Right cardiac atrium (tissue), 5 donors: ENCODE measurements at regions not wholly inside any gene's neighbourhood (a gene's known extent, or its start where the extent isn't known, plus 50 kb on each side); places are given as distances from the start of the nearest gene placed in this dataset.
"Not testable (repeated sequence)": the region's sequence is repeated elsewhere in the genome, so short reads cannot be mapped to it uniquely, and the experiment has no call there.

Source experiments
- ATAC-seq, 2 donors: fragments of 200-7000 bp; cut with Tn5 transposase; one replicate each; pipeline versions ENCODE4 v1.8.0 to v1.9.1; 2020; ENCODE audit warnings: moderate library complexity in 2 of 2, mild to moderate bottlenecking in 1 of 2
- DNase-seq, 3 donors: peaks; one replicate each; pipeline ENCODE4 v3.0.0-alpha.2; 2020
- H3K27ac ChIP-seq: one replicate; pipeline ENCODE4 v1.5.1; 2013; ENCODE audit warnings: mild to moderate bottlenecking, low read length, control low read depth, moderate library complexity
- H3K27me3 ChIP-seq: one replicate; pipeline ENCODE4 v1.6.1; 2013; ENCODE audit not compliant: control insufficient read depth, insufficient read depth
- H3K4me1 ChIP-seq: one replicate; pipeline ENCODE4 v1.6.1; 2013; ENCODE audit warnings: low read length; ENCODE audit not compliant: control insufficient read depth, insufficient read depth
- H3K4me3 ChIP-seq: one replicate; pipeline ENCODE4 v1.5.1; 2013; ENCODE audit warnings: low read length, control low read depth
- H3K9me3 ChIP-seq: one replicate; pipeline ENCODE4 v1.6.1; 2013; ENCODE audit warnings: low read length; ENCODE audit not compliant: control insufficient read depth
- WGBS: extraction: QIAGEN DNeasy Blood & Tissue Kit; methylation state at CpG from one replicate; pipeline ENCODE4 v1.1.7; 2013; 5-methylcytosine and 5-hydroxymethylcytosine counted together
- intact Hi-C, 4 donors: fragments of 100-400 bp; cut with DNase I; formaldehyde crosslinking; loops; one replicate each; pipeline versions ENCODE4 v1.11.0 to v1.14.0; 2022 to 2023
- donor health status: healthy with polysubstance abuse.
- donor health status: DM: no; HTN: yes; CAD: no.
- donor health status: DM: no; HTN: no; CAD: no.
- donor health status: DM: no; HTN: yes; CAD: no; lungs with severe emphysema.
- donor health status: DM: yes; HTN: yes; CAD: no.

DNA sequence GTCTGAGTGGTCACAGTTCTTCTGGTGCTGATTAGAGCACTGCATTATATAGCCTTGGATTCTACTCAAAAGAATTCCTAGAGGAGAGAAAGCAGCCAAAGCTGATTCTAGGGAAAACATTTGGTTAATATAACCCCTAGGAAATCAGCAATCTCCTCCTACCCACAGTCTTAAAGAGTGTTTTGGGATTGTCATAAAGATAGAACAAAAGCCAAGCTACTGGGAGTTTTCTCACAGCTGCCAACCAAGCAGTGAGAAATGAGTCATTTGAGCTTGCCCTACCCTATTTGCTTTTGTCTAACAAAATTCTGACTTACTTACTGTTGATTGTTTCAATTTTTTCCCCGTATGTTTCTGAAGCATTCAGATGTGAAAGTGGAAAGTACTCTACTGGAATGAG is 469.3 kb downstream of the PLCL1 start:
- Histone ChIP-seq H3K27me3 (no peaks in the 10 kb centered on the region), H3K4me3 (no peak overlapping the region), H3K4me1 (no peaks in the 10 kb centered on the region), H3K9me3 (no peaks in the 10 kb centered on the region), H3K27ac (no peak overlapping the region)
- DNase-seq = no peak
- 37% methylated on average over 1 of the region's 1 CpG for WGBS
- intact Hi-C loops = no loop called here
- no peak for ATAC-seq

DNA sequence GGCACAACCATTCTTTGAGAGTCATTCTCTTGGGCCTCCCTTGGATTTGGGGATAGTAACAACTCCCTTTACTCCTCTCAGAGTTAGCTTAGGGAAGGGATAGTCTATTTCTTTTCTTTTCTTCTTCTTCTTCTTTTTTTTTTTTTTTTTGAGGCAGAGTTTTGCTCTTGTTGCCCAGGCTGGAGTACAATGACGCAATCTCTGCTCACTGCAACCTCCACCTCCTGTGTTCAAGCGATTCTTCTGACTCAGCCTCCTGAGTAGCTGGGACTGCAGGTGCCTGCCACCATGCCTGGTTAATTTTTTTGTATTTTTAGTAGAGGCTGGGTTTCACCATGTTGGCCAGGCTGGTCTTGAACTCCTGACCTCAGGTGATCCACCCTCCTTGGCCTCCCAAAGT is 465.8 kb downstream of the PLCL1 start:
- H3K4me3 ChIP-seq, ATAC-seq, H3K4me1 ChIP-seq, H3K9me3 ChIP-seq, H3K27me3 ChIP-seq, intact Hi-C loops, DNase-seq, H3K27ac ChIP-seq: not testable (repeated sequence)
- WGBS = 93% methylated on average over 2 of the region's 2 CpGs

DNA sequence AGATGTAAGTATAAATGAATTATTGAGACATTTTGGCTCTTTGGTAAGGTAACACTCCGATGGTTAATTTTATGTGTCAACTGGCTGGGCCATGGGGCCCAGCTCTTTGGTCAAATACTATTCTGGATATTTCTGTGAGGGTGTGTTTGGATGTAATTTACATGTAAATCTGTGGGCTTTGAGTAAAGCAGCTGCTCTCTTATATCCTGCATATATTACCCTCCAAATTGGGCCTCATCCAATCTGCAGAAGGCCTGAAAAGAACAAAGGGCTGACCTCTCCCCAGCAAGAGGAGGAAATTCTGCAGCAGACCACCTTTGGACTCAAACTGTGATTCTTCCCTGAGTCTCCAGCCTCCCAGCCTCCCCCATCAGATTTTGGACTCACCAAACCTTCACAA is 464.1 kb downstream of the PLCL1 start:
- DNase-seq = no peak
- ATAC-seq = no peak
- H3K9me3 ChIP-seq = no peaks in the 10 kb centered on the region
- no peak overlapping the region for H3K4me3 ChIP-seq
- H3K27ac ChIP-seq = no peak overlapping the region
- H3K4me1 ChIP-seq = no peaks in the 10 kb centered on the region
- no peaks in the 10 kb centered on the region for H3K27me3 ChIP-seq
- intact Hi-C loops = no loop called here
- 89% methylated on average over 1 of the region's 1 CpG for WGBS

DNA sequence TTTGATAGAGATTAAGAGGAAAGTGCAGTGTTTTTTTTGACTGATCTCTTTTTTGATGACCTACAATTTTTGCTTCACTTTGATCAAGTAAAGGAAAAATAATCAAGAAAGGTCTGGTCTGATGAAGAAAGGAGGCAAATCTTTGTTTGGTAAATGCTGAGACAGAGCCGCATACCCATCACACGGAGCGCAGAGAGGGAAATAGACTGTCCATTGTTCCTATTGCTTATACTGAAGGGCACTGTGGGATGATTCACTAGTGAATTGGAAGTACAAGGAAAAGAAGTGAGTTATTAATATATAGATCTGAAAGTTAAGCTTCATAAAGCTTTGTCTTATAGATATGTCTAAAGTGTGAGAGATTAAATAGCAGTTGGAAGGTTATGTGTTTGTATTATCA is 455.1 kb downstream of the PLCL1 start:
- Histone ChIP-seq H3K9me3 (no peaks in the 10 kb centered on the region), H3K27ac (no peak overlapping the region), H3K4me3 (no peak overlapping the region), H3K4me1 (no peaks in the 10 kb centered on the region), H3K27me3 (no peaks in the 10 kb centered on the region)
- intact Hi-C loops = no loop called here
- WGBS = 88% methylated on average over 3 of the region's 3 CpGs
- no peak for ATAC-seq
- no peak for DNase-seq

DNA sequence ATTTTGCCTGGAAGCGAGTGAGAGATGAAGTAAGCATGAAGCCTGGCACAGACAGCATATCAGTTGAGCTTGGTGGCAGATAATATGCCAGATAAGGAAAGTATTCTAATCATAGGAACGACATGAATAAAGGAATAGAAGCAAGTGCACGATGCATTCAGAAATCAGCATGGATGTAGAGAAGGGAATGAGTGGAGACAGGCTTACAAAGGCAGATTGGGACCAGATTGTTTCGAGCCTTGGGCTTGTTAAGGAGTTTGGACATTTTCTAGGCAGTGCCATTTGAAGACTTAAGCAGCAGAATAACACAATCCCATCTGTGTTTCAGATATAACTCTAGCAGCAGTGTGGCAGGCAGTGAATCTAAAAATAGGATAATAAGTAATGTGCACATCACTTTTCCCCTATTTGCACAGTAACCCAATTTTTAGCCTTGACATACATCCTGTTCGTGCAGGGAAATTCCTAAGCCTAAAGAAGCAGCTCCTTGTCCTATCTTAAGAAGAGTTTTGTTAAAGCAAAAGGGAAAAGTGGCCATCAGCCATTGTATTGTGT is 450.2 kb downstream of the PLCL1 start:
- WGBS = 31% methylated on average over 5 of the region's 5 CpGs
- no peaks in the 10 kb centered on the region for H3K27me3 ChIP-seq
- no peak for DNase-seq
- intact Hi-C loops = no loop called here
- no peak for ATAC-seq
- H3K4me3 ChIP-seq = no peak overlapping the region
- H3K27ac ChIP-seq = no peak overlapping the region
- H3K9me3 ChIP-seq = no peaks in the 10 kb centered on the region
- no peaks in the 10 kb centered on the region for H3K4me1 ChIP-seq

DNA sequence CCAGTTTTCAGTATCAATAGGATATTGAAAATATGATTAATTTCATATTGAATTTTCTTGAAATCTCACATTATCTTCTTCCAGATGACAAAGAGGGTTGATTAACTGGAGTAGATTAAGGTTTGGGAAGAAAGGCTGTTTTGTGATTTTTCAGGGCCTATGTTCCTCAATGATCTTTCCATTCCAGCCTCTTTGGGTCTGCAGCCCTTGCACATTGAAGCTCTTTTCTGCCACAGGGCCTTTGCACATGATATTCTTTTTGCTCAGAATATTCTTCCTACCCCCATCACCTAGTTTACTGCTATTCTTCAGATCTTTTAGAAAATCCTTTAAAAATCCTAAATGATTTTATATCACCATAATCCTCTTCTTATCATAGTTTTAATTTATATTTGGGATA is 449.6 kb downstream of the PLCL1 start:
- intact Hi-C loops = no loop called here
- H3K9me3 ChIP-seq = no peaks in the 10 kb centered on the region
- ATAC-seq (no peak), DNase-seq (no peak)
- H3K4me1 ChIP-seq = no peaks in the 10 kb centered on the region
- H3K27me3 ChIP-seq = no peaks in the 10 kb centered on the region
- no peak overlapping the region for H3K4me3 ChIP-seq
- no peak overlapping the region for H3K27ac ChIP-seq

DNA sequence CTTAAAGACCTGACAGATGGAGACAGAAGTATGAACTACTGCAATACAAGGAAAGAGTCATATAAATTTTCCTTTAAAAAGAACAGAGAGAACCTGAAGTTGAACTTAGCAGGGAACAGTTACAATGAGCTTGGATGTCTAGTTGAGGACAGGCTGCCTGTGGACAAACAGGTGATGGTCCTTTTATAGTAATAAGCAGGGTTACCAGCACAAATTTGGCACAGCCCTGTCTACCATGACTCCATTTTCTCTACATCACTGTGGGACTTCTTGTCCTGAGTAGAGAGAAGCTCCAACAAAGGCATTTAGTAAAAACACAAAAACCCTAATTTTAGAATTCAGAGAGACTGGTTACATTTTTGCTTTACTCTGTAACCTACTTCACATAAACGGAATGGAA is 448.1 kb downstream of the PLCL1 start:
- no peak overlapping the region for H3K27ac ChIP-seq
- H3K4me3 ChIP-seq = no peak overlapping the region
- intact Hi-C loops = no loop called here
- H3K9me3 ChIP-seq = no peaks in the 10 kb centered on the region
- no peaks in the 10 kb centered on the region for H3K27me3 ChIP-seq
- DNase-seq (no peak), ATAC-seq (no peak)
- no peaks in the 10 kb centered on the region for H3K4me1 ChIP-seq
- WGBS = 72% methylated on average over 1 of the region's 1 CpG

DNA sequence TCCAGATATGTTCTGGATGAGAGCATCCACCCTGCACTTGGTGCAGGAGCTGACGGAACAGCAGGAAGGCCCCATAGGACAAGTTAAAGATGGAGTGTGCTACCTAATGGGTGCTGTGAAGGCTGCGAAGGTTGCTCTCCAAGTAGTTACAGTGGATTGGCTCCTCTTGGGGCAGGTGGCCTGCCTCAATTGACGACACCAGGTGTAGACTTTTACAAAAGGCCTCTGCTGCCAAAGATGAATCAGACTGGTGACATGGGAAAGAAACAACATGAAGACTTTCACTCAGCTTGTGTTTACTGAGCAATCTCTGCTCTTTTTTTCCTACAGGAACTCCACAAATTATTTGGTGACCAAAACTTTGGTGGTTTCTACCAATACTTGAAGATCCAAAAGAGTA is 437.7 kb downstream of the PLCL1 start:
- no peak overlapping the region for H3K27ac ChIP-seq
- 89% methylated on average over 3 of the region's 3 CpGs for WGBS
- no peaks in the 10 kb centered on the region for H3K4me1 ChIP-seq
- no peak for ATAC-seq
- intact Hi-C loops = no loop called here
- H3K4me3 ChIP-seq = no peak overlapping the region
- DNase-seq = no peak
- no peaks in the 10 kb centered on the region for H3K27me3 ChIP-seq
- H3K9me3 ChIP-seq = no peaks in the 10 kb centered on the region

DNA sequence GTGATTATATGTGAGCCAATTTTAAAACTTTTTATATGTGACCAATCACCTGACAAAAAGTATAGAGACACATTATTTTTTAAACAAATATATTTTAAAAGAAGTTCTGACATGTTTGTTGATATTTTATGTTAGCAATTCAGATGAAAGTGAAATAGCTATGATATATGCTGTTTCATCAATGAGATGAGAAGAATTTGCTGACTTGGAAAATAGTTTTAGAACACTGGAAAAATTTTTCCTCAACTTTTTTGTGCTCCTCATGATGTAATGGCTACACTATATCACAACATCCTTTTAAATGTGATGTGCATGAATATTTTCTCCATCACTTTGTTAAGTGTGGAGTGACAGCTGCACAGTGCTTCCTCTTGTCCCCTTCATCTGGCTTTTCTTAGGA is 434.0 kb downstream of the PLCL1 start:
- ATAC-seq (no peak), DNase-seq (no peak)
- H3K27ac ChIP-seq = no peak overlapping the region
- no peaks in the 10 kb centered on the region for H3K27me3 ChIP-seq
- no peak overlapping the region for H3K4me3 ChIP-seq
- intact Hi-C loops = no loop called here
- no peaks in the 10 kb centered on the region for H3K9me3 ChIP-seq
- H3K4me1 ChIP-seq = no peaks in the 10 kb centered on the region

DNA sequence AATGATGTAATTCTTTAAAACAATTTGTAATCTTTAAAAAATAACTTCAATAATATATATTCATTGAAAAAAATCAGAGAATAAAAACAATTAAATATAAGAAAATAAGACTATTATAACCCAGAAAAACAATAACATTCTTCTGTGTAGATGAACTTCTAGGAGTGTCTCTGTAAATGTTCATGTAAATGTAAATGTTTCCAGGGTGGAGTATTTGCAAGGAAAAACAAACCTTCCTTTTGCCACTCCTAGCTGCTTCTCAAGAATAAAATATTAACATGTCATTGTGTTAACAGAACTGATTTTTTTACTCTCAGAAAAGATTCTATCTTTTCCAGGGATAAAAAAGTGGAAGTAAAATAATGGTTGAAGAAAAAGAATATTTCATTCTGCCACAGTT is 431.9 kb downstream of the PLCL1 start:
- intact Hi-C loops = no loop called here
- Histone ChIP-seq H3K27ac (no peak overlapping the region), H3K4me1 (no peaks in the 10 kb centered on the region), H3K4me3 (no peak overlapping the region), H3K27me3 (no peaks in the 10 kb centered on the region), H3K9me3 (no peaks in the 10 kb centered on the region)
- DNase-seq (no peak), ATAC-seq (no peak)

DNA sequence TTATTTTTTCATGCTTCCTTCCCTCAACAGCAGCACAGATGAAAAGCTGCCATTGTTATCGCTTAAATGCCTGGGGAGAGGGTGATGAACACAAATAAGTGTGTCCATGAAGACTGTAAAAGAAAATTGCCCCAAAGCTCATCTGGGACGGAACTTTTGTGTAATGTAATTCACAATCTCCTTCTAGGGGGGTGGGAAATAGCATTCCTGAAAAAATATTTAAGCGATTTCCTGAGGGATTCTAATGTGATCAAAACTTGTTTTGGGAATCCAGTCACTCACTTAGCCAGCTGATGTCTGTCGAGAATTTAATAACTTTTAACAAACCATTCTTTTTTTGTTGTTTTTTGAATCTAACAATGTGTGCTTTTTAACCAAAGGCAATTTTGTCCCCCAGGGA is 427.9 kb downstream of the PLCL1 start:
- DNase-seq = no peak
- intact Hi-C loops = no loop called here
- no peaks in the 10 kb centered on the region for H3K27me3 ChIP-seq
- no peaks in the 10 kb centered on the region for H3K4me1 ChIP-seq
- no peak overlapping the region for H3K4me3 ChIP-seq
- no peak overlapping the region for H3K27ac ChIP-seq
- no peaks in the 10 kb centered on the region for H3K9me3 ChIP-seq
- no peak for ATAC-seq
- WGBS = 55% methylated on average over 4 of the region's 4 CpGs

DNA sequence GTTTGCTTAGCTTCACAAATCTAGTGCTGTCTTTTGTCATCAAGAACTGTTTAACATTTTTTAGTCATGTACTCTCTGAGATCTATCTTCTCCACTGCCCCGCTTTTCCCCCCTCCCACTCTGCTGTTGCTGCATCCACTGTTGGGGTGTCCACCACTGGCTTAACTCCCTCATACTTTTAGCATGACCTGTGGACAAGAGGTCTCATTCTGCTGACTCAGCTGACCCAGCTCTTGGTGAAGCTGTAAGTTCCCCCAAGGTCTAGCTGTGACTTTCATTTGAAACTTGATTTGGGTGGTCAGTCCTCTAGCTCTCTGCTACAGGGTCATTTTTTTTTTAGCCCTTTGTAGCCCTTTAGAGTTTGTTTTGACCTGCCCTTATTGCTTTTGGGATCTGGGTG is 427.2 kb downstream of the PLCL1 start:
- WGBS = 91% methylated on average over 1 of the region's 1 CpG
- no peak for DNase-seq
- no peaks in the 10 kb centered on the region for H3K9me3 ChIP-seq
- no peak overlapping the region for H3K4me3 ChIP-seq
- intact Hi-C loops = no loop called here
- no peaks in the 10 kb centered on the region for H3K4me1 ChIP-seq
- no peak overlapping the region for H3K27ac ChIP-seq
- no peak for ATAC-seq
- no peaks in the 10 kb centered on the region for H3K27me3 ChIP-seq
